ENCODE measurements at regions not wholly inside any gene's neighbourhood (a gene's known extent, or its start where the extent isn't known, plus 50 kb on each side); places are given as distances from the start of the nearest gene placed in this dataset.
A peak's percentile ranks its signal among the peaks of the same experiment; 100 is the strongest.

DNA sequence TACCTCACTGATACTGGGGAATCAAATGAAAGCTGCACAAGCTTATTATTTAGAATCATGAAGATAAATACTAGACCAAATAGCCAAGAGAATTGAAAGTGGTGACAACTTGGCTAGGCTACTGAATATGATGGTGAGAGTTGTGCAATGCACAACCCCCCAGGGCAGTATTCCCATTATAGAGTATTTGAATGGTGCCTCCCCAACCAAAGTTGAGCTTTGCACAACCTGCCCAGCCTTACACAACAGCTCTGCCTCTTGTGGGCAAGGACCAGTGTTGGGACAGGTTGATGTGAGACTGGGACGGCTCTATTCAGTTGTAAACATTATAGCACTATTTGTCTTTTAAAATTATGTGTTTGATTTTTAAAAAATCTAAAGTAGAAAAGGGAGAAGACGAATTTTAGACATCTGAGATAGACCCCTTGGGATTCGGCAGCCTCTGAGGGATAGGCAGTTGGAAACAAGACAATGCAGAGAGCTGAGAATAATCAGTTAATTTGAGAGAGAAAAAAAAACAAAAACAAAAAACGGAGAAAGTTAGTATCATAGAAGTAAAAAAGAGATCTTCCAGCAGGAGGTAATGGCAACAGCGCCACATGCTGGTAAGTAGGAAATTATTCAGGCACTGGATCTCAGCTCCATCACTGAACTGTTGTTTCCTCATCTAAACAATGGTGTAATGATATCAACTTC, 91.0 kb upstream of the KCNA3 start:
- DNase-seq (ENCODE audit: low spot score): peak; percentile 81

DNA sequence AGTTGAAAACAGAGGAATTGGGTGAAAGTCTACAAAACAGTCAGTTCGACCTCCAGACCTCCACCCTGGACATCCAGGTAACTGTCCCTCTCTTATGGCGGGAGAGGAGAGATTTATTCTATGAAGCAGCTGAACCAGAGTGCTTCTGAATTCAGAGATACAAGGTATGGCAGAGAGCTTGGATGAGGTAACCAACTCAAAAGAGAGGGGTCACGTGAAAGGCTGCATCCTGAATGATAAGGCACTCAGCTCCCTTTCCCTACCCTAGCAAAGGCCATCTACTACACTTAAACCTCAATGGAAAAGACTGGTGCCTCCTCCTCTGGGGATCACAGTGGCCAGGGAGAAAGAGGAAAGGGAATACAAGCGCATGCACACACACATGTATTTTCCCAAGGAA, 88.4 kb upstream of the KCNA3 start:
- no peak for DNase-seq (ENCODE audit: low spot score)

DNA sequence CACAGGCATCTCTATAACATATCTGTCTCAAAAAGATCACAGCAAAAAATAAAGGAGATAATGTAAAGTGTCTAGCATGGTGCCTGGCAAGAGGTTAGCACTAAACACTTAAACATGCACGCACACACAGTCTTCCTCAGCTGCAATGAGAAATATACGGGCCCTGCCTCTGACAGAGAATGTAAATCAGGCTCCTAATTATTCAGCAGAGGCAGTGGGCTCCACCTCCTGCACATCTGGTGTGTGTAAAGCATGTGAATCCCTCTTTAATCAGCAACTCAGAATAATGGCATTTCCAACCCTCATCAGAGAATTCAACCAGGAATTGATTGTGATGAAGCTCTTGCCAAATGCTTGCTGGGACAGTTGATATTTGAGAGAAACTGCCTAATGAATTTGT, 85.6 kb upstream of the KCNA3 start:
- no peak for DNase-seq (ENCODE audit: low spot score)

DNA sequence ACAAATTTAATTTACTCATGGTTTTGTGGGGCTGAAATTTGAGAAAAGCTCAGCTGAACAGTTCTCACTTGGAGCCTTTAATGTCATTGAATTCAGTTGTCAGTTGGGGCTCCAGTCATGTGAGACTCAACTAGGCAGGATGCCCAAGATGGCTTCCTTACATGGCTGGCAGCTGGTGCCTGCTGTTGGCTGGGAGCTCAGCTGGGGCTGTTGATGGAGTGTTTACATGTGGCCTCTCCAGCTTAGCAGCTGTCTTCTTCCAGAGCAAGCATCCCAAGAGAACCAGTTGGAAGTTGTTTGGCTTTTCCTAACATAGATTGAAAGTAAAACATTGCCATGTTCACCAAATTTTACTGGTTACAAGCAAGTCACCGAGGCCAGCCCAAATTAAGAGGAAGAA, 81.8 kb upstream of the KCNA3 start:
- peak; percentile 67 for DNase-seq (ENCODE audit: low spot score)

DNA sequence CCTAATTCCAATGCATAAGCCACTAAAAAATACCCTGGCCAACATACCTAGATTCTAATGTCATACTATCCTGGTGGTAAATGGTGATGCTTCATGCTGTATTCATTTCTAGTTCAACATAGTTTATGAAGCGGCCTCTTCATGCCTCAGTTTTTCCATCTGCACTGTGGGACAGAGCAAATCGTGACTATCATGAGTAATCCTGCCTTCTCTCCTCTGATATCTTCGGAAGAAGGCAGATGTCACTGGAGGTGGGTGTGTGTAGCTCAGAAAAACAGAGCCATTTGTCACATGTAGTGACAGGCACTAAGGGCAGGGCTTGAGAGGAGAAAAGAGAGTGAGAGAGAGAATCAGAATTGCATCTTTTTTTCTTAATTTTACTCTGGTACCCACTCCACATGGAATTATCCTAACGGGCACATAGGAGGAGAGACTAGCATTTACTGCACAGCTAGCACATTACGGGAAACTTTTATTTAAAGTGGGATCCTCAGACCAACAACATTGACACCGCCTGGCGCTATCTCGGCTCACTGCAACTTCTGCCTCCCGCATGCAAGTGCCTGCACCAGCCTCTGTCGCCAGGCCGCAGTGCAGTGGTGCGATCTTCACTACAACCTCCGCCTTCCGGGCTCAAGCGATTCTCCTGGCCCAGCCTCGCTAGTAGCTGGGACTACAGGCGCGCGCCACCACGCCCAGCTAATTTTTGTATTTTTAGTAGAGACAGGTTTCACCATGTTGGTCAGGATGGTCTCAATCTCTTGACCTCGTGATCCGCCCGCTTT, 78.4 kb upstream of the KCNA3 start:
- no peak for DNase-seq (ENCODE audit: low spot score)

DNA sequence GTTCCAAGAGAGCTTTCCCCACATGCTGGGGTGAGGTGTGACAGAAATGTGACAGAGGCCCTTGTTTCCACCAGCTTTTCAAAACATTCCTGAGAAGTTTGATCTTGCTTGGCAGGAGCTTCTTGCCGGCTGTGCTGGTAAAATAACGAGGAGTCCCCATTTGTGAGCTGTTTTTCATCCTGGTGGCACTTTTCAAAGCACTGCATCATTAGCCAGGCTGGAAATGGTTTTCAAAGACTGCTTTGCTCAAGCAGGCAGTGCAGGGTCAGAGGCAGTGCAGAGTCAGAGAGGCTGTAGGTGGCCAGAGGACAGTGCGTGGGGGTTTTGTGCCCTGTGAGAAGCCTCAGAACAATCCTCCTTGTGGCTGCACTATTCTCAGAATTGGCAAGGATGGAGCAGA, 75.8 kb upstream of the KCNA3 start:
- no peak for DNase-seq (ENCODE audit: low spot score)

DNA sequence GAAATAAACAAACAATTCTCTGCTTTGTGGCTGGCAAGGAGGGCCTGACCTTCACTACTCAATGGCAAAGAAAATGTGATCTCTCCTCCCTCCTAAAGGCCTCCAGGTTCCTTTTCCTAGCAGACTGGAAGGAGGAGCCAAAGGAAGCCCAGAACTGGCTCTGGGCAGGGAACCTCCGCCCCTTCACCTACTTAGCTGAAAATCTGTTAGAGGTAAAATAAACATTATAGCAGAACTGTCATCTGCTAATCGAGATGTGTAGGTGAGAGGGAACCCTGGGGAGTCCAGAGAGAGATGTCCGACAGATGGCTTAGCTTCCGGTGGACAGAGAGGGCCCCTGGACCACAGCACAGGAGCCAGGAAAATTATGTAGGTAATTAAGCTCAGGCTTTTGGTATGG, 75.2 kb upstream of the KCNA3 start:
- DNase-seq (ENCODE audit: low spot score): no peak

DNA sequence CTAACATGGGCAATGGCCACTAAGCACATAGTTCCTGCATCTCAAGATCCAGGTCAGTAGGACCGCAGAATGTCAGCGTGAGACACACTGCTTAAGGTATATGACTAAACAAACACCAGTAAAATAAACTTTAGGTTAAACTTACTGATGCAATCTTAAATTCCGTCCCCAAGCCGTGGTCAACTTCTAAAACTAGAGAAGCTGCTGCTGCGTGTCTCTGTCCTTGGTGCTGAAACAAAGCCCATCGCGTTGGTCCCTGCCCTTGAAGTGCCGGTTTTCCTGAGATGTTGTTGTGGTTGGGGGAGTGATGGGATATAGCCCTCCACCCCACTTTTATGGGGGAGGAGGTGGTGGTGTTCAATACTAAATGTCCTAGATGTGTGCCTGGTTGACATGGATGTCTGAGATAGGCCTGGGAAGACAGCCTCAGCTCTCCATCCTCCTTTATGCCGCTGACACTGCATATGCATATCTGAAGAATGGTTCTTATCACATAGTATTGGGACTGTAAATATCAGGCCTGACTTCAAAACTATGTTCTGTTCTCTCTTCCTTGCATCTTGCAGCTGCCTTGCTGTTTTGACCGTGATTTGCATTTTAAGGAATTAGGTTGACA, 72.0 kb upstream of the KCNA3 start:
- DNase-seq (ENCODE audit: low spot score): no peak

DNA sequence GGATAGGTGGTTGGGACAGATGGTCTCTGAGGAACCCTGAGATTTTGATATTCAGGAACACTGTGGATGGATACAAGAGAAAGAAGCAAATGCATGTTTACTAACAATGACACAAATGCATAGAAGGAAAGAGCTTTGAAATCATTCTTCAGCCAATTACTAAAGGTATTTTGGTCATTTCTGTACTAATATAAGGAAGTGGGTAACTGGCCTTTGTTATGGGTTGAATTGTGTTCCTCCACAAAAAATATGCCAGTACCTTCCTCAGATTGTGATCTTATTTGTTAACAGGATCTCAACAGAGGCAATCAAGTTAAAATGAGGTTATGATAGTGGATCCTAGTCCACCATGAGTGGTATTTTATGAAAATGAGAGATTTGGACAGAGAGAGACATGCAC, 68.7 kb upstream of the KCNA3 start:
- no peak for DNase-seq (ENCODE audit: low spot score)

DNA sequence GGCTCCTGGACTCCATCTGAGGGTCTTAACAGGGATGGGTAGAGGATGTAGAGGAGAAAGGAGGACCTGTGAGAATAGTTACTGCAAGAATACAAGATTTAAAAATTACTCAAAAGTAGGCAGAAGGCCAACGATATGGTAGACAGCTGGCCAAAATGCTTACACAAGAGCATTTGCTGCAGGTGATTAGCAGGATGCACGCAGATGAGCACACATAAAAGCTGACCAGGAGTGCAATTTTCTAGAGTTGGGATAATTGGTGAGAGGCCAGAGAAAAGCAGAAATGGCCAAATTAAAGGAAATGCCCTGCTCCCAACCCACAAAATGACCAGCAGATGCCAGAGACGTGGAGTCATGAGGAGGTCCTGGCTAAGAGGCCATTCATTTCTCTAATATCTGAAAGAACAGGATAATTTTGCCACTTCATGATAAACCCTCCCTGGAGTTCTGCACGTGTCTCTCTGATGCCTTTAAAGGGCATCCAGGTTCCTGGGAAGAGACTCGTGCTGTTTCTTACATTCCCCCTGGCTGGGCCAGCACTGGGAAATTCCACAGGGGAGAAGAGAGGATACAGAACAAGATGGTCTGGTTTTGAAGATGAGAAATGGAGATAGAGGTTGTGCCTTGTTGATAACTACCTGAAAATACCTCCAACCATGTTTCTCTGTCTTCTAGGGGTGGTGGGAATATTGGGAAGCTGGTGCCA, 62.3 kb upstream of the KCNA3 start:
- no peak for DNase-seq (ENCODE audit: low spot score)

DNA sequence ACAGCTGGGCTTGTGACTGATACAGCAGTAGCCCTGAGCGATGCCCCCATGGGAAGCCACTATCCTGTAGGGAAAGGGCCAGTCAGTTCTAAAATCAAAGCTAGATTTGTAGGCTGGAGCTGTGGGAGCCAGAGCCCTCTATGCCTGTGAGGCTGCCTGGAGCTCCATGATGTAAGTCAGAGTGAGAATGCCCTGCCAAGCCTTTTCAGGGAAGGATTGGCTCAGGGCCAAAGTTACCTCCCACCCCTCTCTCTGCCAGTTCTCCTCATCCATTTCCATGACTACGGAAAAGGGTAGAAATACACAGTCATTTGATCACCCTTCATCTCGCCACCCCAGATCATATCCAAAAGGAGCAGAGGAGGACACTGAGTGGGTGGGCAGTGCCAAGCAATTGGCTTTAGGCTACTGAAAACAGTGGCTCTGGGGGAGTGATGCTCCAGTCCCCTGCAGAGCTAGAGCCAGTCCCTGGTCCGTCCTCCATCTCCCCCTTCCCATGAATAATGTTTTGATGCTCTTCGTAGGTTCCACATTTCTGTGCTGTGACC, 59.5 kb upstream of the KCNA3 start:
- DNase-seq (ENCODE audit: low spot score): no peak

DNA sequence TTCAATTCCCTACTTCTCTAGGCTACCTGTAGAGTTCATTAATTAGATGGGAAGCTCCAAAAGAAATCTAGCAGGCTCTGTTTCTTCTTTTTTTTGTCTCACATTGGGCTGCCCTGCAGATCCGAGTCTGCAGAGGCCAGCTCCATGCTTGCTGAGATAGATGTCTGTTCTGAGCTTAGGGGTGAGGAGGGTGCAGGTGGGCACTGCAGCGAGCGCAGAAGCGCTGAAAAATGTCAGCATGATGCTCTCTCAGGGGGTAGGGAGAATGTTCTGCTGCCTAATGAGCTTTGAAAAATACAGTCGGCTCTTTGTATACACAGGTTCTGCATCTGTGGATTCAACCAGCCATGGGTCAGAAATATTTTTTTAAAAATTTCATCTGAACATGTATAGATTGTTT, 56.8 kb upstream of the KCNA3 start:
- DNase-seq (ENCODE audit: low spot score): no peak

DNA sequence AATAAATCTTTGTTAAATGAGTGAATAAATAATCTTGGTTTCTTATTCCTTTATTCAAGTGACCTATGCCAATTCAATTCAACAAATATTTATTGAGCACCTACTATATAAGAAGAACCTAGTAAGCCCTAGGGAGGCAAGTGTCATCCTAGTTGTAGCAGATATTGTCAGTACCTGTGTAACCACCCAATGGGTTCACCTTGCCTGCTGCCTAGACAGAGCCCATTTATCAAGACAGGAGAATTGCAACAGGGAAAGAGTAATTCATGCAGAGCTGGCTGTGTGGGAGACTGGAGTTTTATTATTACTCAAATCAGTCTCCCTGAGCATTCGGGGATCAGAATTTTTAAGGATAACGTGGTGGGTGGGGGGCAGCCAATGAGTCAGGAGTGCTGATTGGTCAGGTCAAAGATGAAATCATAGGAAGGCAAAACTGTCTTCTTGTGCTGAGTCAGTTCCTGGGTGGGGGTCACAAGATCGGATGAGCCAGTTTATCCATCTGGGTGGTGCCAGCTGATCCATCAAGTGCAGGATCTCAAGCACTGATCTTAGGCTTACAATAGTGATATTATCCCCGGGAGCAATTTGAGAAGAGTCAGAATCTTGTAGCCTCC, 53.8 kb upstream of the KCNA3 start:
- DNase-seq (ENCODE audit: low spot score): no peak

DNA sequence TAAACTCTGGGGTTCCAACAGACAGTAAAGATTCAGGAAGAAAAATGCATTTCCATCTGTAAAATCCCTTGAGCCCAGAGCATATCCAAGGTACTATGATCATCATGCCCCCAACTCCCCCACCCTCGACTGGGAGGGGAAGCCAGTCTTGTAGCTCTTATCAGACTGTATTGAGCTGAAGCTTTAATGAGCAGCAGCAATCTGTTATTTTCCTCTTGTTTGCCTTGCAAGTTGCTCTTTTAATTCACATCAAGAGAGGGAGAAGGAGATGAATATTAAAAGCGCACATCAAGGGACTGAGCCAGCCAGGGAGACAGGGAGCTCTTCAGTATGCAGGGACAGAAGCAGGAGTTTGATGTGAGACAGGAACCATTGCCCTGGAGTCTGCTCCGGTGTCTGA, 52.5 kb upstream of the KCNA3 start:
- DNase-seq (ENCODE audit: low spot score): no peak

DNA sequence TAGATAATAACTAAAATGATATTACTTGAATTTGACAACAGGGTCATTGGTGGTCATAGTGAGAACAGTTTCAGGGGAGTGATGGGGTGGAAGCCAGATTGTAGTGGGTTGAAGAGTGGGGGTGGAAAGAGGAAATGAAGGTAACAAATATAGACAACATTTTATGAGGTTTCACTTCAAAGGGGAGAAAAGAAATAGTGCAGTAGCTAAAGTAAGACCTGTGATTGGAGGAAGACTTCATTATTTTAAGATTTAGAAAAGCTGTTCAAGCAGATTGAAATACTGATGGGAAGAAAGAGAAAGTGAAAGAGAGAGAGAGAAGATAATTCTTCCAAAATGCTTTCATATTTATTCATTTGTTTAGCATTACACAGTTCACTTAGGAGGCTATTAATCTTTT, 52.0 kb upstream of the KCNA3 start:
- DNase-seq (ENCODE audit: low spot score): no peak
